ENCODE measurements at regions not wholly inside any gene's neighbourhood (a gene's known extent, or its start where the extent isn't known, plus 50 kb on each side); places are given as distances from the start of the nearest gene placed in this dataset.

DNA sequence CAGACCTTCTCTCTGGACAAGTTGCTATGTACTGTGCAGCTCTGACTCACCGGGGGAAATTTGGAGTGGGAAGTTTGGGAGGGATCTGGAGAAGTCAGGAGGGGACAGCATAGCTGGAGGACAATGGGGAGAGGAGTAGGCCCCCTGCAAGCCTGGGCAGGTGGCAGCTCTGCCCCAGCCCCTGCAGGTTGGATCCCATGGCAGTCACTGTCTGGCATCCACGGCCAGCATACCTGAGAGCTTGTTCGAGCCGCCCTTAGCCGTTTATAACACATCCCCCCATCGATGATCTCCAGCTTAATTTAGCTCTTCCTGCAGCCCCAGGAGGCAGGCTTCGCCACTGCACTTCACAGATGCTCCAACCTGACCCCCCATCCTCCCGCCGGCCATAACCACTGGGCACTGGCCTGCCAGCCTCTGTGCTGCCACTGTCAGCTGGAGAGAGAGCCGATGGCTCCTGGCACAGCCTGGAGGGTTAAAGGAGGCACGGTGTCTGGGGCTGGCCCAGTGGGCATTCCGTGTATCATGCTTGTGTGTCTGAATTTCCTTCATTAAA is 57.7 kb upstream of the RNU6ATAC start:
- TF ChIP-seq FOSL1 (IDR thresholded peaks at IDR 0.05; ENCODE audit: insufficient read depth, low read depth, low read length) (no peak), EGR1 (IDR thresholded peaks at IDR 0.05; ENCODE audit: borderline replicate concordance, low read depth, low read length) (no peak), TAF1 (IDR thresholded peaks at IDR 0.05; ENCODE audit: low read depth, low read length) (no peak), POLR2A (IDR thresholded peaks at IDR 0.05; ENCODE audit: control extremely low read depth in 1 of 2, low read depth in 2 of 2, low read length in 2 of 2) (no peak), KDM5A (IDR thresholded peaks at IDR 0.05; ENCODE audit: low read length) (no peak), EP300 (IDR thresholded peaks at IDR 0.05; ENCODE audit: borderline replicate concordance in 1 of 2, low read depth in 2 of 2, low read length in 2 of 2) (no peak), YY1 (IDR thresholded peaks at IDR 0.05; ENCODE audit: low read depth, low read length) (no peak), KDM1A (IDR thresholded peaks at IDR 0.05; ENCODE audit: borderline replicate concordance, low read length) (no peak), POLR2AphosphoS5 (IDR thresholded peaks at IDR 0.05; ENCODE audit: low read depth, low read length) (no peak), NRF1 (IDR thresholded peaks at IDR 0.05; ENCODE audit: low read depth, low read length) (no peak), CBX8 (IDR thresholded peaks at IDR 0.05; ENCODE audit: borderline replicate concordance, low read depth, low read length) (no peak)
- TF ChIP-seq, protein P1, sequence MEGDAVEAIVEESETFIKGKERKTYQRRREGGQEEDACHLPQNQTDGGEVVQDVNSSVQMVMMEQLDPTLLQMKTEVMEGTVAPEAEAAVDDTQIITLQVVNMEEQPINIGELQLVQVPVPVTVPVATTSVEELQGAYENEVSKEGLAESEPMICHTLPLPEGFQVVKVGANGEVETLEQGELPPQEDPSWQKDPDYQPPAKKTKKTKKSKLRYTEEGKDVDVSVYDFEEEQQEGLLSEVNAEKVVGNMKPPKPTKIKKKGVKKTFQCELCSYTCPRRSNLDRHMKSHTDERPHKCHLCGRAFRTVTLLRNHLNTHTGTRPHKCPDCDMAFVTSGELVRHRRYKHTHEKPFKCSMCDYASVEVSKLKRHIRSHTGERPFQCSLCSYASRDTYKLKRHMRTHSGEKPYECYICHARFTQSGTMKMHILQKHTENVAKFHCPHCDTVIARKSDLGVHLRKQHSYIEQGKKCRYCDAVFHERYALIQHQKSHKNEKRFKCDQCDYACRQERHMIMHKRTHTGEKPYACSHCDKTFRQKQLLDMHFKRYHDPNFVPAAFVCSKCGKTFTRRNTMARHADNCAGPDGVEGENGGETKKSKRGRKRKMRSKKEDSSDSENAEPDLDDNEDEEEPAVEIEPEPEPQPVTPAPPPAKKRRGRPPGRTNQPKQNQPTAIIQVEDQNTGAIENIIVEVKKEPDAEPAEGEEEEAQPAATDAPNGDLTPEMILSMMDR (IDR thresholded peaks at IDR 0.05; ENCODE audit: control extremely low read depth in 1 of 3, insufficient read depth in 1 of 3, low read depth in 1 of 3, low read length in 3 of 3): no peak
- TF ChIP-seq, protein P2, sequence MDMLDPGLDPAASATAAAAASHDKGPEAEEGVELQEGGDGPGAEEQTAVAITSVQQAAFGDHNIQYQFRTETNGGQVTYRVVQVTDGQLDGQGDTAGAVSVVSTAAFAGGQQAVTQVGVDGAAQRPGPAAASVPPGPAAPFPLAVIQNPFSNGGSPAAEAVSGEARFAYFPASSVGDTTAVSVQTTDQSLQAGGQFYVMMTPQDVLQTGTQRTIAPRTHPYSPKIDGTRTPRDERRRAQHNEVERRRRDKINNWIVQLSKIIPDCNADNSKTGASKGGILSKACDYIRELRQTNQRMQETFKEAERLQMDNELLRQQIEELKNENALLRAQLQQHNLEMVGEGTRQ (IDR thresholded peaks at IDR 0.05; ENCODE audit: low read length): no peak
